Inflammatory macrophage treated with lipopolysaccharide for 1 hour (primary cell): ENCODE measurements at regions not wholly inside any gene's neighbourhood (a gene's known extent, or its start where the extent isn't known, plus 50 kb on each side); places are given as distances from the start of the nearest gene placed in this dataset.
A peak's percentile ranks its signal among the peaks of the same experiment; 100 is the strongest.
"Not testable (repeated sequence)": the region's sequence is repeated elsewhere in the genome, so short reads cannot be mapped to it uniquely, and the experiment has no call there.

Experiments used
- DNase-seq, 2 donors: peaks; one replicate each; pipeline ENCODE4 v3.0.0-alpha.2; 2020 to 2022

DNA sequence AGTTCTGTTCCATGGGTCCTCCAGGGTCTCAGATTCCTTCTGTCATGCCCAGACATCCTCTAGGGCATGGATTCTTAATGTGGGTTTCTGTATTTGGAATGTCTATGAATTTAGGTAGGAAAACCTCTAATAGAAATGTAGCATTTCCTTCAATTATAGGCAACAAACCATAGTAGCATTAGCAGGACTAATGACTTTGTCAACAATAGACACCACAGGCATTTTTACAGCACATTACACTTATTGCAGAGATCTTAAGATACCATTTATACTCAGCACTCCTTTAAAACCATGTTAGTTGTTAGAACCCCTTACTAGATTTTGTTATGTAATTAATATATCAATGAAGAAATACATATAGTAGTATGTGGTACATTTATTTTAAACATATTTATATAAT, 77.8 kb upstream of the TBC1D5 start:
- no peak for DNase-seq

- DNase-seq = not testable (repeated sequence)
Observed at GRCh38 chr3:17817973-17818372, 75.5 kb upstream of the TBC1D5 start.

DNA sequence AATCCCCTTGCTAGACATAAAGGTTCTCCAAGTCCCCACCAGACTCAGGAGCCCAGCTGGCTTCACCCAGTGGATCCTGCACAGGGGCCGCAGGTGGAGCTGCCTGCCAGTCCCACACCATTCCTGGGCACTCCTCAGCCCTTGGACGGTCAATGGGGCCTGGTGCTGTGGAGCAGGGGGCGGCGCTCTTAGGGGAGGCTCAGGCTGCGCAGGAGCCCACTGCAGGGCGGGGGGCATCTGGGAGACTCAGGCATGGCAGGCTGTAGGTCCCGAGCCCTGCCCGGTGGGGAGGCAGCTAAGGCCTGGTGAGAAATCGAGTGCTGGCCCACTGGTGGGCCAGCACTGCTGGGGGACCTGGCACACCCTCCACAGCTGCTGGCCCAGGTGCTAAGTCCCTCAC, 75.1 kb upstream of the TBC1D5 start:
- no peak for DNase-seq

DNA sequence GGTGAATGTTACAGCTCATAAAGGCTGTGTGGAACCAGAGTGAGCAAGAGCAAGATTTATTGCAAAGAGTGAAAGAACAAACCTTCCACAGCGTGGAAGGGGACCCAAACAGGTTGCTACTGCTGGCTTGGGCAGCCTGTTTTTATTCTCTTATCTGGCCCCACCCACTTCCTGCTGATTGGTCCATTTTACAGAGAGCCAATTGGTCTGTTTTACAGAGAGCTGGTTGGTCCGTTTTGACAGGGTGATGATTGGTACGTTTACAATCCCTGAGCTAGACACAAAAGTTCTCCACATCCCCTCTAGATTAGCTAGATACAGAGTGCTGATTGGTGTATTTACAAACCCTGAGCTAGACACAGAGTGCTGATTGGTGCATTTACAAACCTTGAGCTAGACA, 74.4 kb upstream of the TBC1D5 start:
- DNase-seq = not testable (repeated sequence)

GRCh38 chr3:17812328-17812727, 69.9 kb upstream of the TBC1D5 start:
- DNase-seq = not testable (repeated sequence)

DNA sequence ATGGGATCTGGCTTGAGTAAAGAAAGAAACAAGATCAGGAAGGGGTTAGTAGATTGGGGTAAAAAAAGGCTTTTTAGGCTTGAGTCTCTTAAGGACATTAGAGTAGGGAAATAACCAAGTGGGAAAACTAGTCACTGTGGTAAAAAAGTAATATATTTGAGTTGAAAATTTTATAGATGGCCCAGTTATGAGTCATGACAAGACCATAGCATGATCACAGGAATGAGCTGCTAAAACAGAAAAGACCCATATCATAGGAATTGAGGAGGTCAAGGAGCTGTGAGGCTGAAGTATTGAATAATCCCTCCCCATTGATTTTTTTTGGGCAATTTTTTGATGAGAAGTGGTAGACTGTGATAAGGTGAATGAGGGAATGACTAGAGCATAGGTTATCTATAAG, 69.2 kb upstream of the TBC1D5 start:
- no peak for DNase-seq

DNA sequence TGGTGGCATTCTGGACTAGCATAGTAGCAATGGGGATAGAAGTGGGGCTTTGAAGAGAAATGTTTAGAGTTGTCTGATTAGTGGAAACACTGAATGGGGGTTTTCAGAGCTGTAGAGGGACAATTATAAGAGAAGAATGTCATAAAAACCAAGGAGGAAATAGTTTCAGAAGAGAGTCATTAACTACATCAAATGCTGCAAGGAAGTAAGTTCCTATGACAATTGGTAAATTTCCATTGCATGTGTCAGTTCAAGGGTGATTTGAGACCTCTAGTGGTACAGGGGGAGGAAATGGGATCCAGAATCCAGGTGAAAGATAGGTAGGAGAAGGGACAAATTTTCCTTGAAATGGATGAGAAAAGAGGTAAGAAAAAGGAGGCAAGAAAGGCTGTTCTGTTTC, 68.3 kb upstream of the TBC1D5 start:
- no peak for DNase-seq

- DNase-seq = no peak
Observed at GRCh38 chr3:17808994-17809393, 66.6 kb upstream of the TBC1D5 start.

GRCh38 chr3:17806876-17807275, 64.4 kb upstream of the TBC1D5 start:
- no peak for DNase-seq

- no peak for DNase-seq
Observed at GRCh38 chr3:17806201-17806600, 63.8 kb upstream of the TBC1D5 start.

- no peak for DNase-seq
Observed at GRCh38 chr3:17805461-17805940, 63.1 kb upstream of the TBC1D5 start.

GRCh38 chr3:17802950-17803349, 60.5 kb upstream of the TBC1D5 start:
- DNase-seq = no peak

GRCh38 chr3:17801131-17801530, 58.7 kb upstream of the TBC1D5 start:
- DNase-seq = no peak

DNA sequence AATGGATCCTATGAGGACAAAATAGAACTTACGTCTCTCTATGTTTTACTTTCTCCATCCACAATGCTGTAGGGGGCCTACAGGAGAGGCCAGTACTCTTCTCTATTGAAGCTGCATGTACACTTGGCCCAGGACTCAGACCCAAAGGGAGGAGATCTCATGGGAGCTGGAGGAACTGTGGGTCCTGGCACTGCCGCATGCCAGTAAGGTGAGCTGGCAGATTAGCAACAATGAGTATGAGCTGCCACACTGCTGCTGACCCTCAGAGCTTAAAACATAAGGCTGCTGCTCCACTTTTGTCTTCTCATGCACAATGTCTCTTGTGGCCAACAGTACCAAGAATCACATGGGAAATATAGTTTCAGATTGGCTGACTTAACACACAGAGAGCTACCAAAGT, 57.8 kb upstream of the TBC1D5 start:
- no peak for DNase-seq

GRCh38 chr3:17799312-17799711, 56.9 kb upstream of the TBC1D5 start:
- DNase-seq = no peak

DNA sequence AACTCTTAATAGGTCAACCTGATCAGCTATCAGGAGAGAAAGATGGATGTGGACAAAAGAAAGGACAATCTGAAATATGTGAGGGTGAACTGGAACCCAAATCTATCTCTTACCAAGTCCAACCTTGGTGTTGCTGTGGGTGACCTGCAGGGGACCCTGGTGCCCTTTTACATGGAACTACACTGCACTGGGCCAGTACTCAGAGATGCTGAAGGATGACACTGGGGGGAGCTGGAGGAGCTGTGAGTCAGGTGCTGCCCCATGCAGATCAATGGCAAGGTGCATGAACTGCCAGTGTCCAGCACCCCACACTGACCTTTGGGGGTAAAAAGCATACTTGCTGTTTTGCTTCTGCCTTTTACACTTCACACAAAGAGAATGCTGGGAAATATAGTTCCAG, 55.6 kb upstream of the TBC1D5 start:
- no peak for DNase-seq

- DNase-seq = peak in 1 of 2 donors; percentile 4
Observed at GRCh38 chr3:17795711-17796110, 53.3 kb upstream of the TBC1D5 start.

DNA sequence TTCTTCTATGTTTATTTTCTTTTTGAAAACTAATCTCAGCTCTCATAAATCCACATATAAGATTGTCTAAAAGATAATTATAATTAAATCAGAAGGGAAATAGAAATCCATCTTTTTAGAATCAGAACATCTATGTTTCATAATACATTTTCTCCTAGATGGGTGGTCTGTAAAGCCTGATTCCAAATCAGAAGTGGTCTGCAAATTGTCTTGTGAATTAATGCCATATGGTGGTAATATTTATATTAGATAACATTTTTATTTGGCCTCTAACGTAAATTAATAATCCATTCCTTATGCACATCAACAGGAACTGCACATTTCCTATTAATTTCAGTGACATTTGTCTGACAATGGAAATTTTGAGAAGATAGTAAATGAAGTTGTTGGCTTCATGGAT, 52.8 kb upstream of the TBC1D5 start:
- DNase-seq = no peak

DNA sequence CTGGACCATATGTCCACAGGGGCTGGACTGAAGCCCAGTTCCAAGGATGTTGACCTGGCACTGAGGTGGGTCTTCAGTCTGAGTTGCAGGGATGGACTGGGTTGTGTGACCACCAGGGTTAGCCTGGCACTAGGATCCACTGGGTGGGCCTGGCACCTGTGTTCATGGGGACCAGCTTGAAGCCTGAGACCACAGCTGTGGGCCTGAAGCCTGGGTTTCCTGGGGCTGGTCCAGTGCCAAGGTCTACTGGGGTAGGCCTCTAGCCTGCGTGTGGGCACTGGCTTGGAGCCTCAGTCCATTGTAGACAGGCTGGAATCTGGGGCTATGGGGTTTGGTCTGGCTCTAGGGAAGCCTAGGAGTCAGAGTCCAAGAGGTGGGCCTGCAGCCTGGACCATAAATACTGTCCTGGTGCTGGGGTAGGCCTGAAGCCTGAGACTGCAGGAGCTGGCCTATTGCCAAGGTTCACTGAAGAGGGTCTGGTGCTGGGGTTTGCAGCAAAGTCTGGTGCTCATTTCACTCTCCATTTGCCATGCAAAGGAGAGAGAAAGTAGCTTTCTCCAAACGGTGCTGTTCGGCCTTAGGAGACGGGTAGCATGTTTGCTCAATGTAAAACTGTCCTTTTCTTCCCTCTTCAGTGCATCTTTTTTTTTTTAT, 51.2 kb upstream of the TBC1D5 start:
- no peak for DNase-seq
